GM18870 (cell line): ENCODE measurements at regions not wholly inside any gene's neighbourhood (a gene's known extent, or its start where the extent isn't known, plus 50 kb on each side); places are given as distances from the start of the nearest gene placed in this dataset.

Experiments
- ATAC-seq: cut with Tn5 transposase; IDR thresholded peaks from one replicate; pipeline ENCODE4 v1.9.1; 2021; ENCODE audit warnings: moderate library complexity; ENCODE audit not compliant: unreplicated experiment

- no peak for ATAC-seq
Observed at GRCh38 chr12:63266988-63267387, 116.0 kb upstream of the AVPR1A start.

GRCh38 chr12:63264629-63265028 lies 113.6 kb upstream of the AVPR1A start:
- ATAC-seq = no peak

- ATAC-seq = no peak
Observed at GRCh38 chr12:63250486-63250885, 99.5 kb upstream of the AVPR1A start.

- no peak for ATAC-seq
Observed at GRCh38 chr12:63238892-63239291, 87.9 kb upstream of the AVPR1A start.

GRCh38 chr12:63232896-63233295 lies 81.9 kb upstream of the AVPR1A start:
- no peak for ATAC-seq

- no peak for ATAC-seq
Observed at GRCh38 chr12:63228853-63229252, 77.9 kb upstream of the AVPR1A start.

GRCh38 chr12:63226792-63227463 lies 75.9 kb upstream of the AVPR1A start:
- no peak for ATAC-seq

GRCh38 chr12:63224396-63224795 lies 73.4 kb upstream of the AVPR1A start:
- no peak for ATAC-seq

GRCh38 chr12:63223128-63223527 lies 72.1 kb upstream of the AVPR1A start:
- ATAC-seq = no peak

- no peak for ATAC-seq
Observed at GRCh38 chr12:63222582-63222981, 71.6 kb upstream of the AVPR1A start.

- no peak for ATAC-seq
Observed at GRCh38 chr12:63220921-63221320, 69.9 kb upstream of the AVPR1A start.

GRCh38 chr12:63212316-63212715 lies 61.3 kb upstream of the AVPR1A start:
- no peak for ATAC-seq

GRCh38 chr12:63208956-63209355 lies 58.0 kb upstream of the AVPR1A start:
- no peak for ATAC-seq

GRCh38 chr12:63206909-63207308 lies 55.9 kb upstream of the AVPR1A start:
- ATAC-seq = no peak

GRCh38 chr12:63206494-63206893 lies 55.5 kb upstream of the AVPR1A start:
- no peak for ATAC-seq
